Panc1 (cell line): ENCODE measurements at regions not wholly inside any gene's neighbourhood (a gene's known extent, or its start where the extent isn't known, plus 50 kb on each side); places are given as distances from the start of the nearest gene placed in this dataset.

ENCODE experiments used
- ATAC-seq: fragments of 200-7000 bp; cut with Tn5 transposase; 2 replicates; pipeline ENCODE4 v1.9.1; 2020; ENCODE audit warnings: mild to moderate bottlenecking, moderate library complexity
- BruUV-seq: library from RNA; stranded (reverse); fragments of 400-500 nt; replicated peaks from 2 replicates; lab custom pipeline; 2021; lab: Mats Ljungman, UMichigan
- CTCF ChIA-PET: fragments of 300-600 bp; sonication (Branson Sonifier 250); formaldehyde crosslinking; loops from one replicate; lab custom pipeline; 2022; ENCODE audit warnings: antibody characterized with exemption; lab: Charles Lee
- POLR2A ChIA-PET: fragments of 300-600 bp; sonication (Branson Sonifier 250); formaldehyde crosslinking; loops from one replicate; lab custom pipeline; 2022; ENCODE audit warnings: antibody characterized with exemption; lab: Charles Lee
- DNase-seq: peaks from one replicate; pipeline ENCODE4 v3.0.0-alpha.2; 2010; ENCODE audit warnings: low read depth, low spot score
- H3K27ac ChIP-seq: 2 replicates; pipeline ENCODE4 v1.5.1; 2011; ENCODE audit warnings: mild to moderate bottlenecking, low read length, inconsistent platforms
- H3K27me3 ChIP-seq: fragments of 200-500 bp; sonication (Bioruptor generic); 2 replicates; pipeline ENCODE4 v1.6.0; 2014; ENCODE audit warnings: low read length, inconsistent platforms; ENCODE audit not compliant: control insufficient read depth, insufficient read depth
- H3K36me3 ChIP-seq: fragments of 200-500 bp; sonication (Bioruptor generic); 2 replicates; pipeline ENCODE4 v1.5.1; 2014; ENCODE audit warnings: inconsistent platforms, mild to moderate bottlenecking, low read length, moderate library complexity; ENCODE audit not compliant: control insufficient read depth, insufficient read depth
- H3K4me1 ChIP-seq: 2 replicates; pipeline ENCODE4 v1.5.1; 2011; ENCODE audit warnings: inconsistent platforms, mild to moderate bottlenecking, low read length, moderate library complexity; ENCODE audit not compliant: control insufficient read depth, insufficient read depth
- H3K4me3 ChIP-seq, 2 experiments: 2 replicates each; pipeline ENCODE4 v1.5.1; 2011 to 2012; ENCODE audit warnings: low read depth in 2 of 2, low read length in 2 of 2, mild to moderate bottlenecking in 2 of 2, inconsistent platforms in 1 of 2, moderate library complexity in 1 of 2
- H3K9me3 ChIP-seq: fragments of 200-500 bp; sonication (Bioruptor generic); 2 replicates; pipeline ENCODE4 v1.5.1; 2014; ENCODE audit warnings: low read depth, mild to moderate bottlenecking, inconsistent platforms, low read length, moderate library complexity; ENCODE audit not compliant: control insufficient read depth, insufficient read depth
- POLR2AphosphoS5 ChIP-seq: IDR thresholded peaks from 2 replicates; pipeline ENCODE4 v1.6.1; 2012; ENCODE audit warnings: mild to moderate bottlenecking, low read depth, low read length, moderate library complexity
- REST ChIP-seq, 2 experiments: IDR thresholded peaks; 2 replicates each; pipeline ENCODE4 v1.6.1; 2011 to 2012; ENCODE audit warnings: low read depth in 2 of 2, control low read depth in 1 of 2, low read length in 1 of 2, mild to moderate bottlenecking in 1 of 2, moderate library complexity in 1 of 2; ENCODE audit not compliant: insufficient read depth in 1 of 2
- SIN3A ChIP-seq: IDR thresholded peaks from 2 replicates; pipeline ENCODE4 v1.6.1; 2012; ENCODE audit warnings: low read depth, mild to moderate bottlenecking, low read length, moderate library complexity, borderline replicate concordance; ENCODE audit not compliant: insufficient read depth
- TCF7L2 ChIP-seq: IDR thresholded peaks from 2 replicates; pipeline ENCODE4 v1.6.1; 2011; ENCODE audit warnings: mild to moderate bottlenecking, low read depth, low read length, inconsistent platforms
- in situ Hi-C: cut with HindIII; loops from 2 replicates; pipeline ENCODE4 v1.10.0; 2016; ENCODE audit warnings: low sequenced_read_pairs, low pct_unique_long_range_greater_than_20kb
- intact Hi-C: fragments of 100-400 bp; cut with micrococcal nuclease; formaldehyde crosslinking; loops from one replicate; pipeline ENCODE4 v1.10.0; 2022; ENCODE audit not compliant: unreplicated experiment
- TF ChIP-seq, protein P1 (sequence below): fragments of 450-650 bp; IDR thresholded peaks from 2 replicates; pipeline ENCODE4 v1.5.1; 2017; ENCODE audit warnings: mild to moderate bottlenecking

GRCh38 chr7:114099337-114099736, 180.5 kb upstream of the PPP1R3A start:
- Histone ChIP-seq H3K27me3 (no peaks in the 10 kb centered on the region), H3K4me3 (no peak overlapping the region), H3K27ac (no peak overlapping the region), H3K9me3 (no peaks in the 10 kb centered on the region), H3K4me1 (no peaks in the 10 kb centered on the region), H3K36me3 (no peaks in the 10 kb centered on the region)
- no TSS peak for BruUV-seq
- no peak for TF ChIP-seq POLR2AphosphoS5
- TF ChIP-seq, protein P1, sequence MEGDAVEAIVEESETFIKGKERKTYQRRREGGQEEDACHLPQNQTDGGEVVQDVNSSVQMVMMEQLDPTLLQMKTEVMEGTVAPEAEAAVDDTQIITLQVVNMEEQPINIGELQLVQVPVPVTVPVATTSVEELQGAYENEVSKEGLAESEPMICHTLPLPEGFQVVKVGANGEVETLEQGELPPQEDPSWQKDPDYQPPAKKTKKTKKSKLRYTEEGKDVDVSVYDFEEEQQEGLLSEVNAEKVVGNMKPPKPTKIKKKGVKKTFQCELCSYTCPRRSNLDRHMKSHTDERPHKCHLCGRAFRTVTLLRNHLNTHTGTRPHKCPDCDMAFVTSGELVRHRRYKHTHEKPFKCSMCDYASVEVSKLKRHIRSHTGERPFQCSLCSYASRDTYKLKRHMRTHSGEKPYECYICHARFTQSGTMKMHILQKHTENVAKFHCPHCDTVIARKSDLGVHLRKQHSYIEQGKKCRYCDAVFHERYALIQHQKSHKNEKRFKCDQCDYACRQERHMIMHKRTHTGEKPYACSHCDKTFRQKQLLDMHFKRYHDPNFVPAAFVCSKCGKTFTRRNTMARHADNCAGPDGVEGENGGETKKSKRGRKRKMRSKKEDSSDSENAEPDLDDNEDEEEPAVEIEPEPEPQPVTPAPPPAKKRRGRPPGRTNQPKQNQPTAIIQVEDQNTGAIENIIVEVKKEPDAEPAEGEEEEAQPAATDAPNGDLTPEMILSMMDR, result no peak
- no peak for TF ChIP-seq SIN3A
- TF ChIP-seq REST (IDR thresholded peaks at IDR 0.05; ENCODE audit: insufficient read depth in 1 of 2, low read depth in 2 of 2, low read length in 1 of 2), result no peak
- TF ChIP-seq TCF7L2, result no peak
- intact Hi-C loops (no loop called here), in situ Hi-C loops (no loop called here)
- CTCF ChIA-PET, result no interaction called here
- DNase-seq, result no peak
- POLR2A ChIA-PET, result no interaction called here
- ATAC-seq, result no peak

GRCh38 chr7:114095885-114096284, 177.1 kb upstream of the PPP1R3A start:
- ChIA-PET CTCF (no interaction called here), POLR2A (no interaction called here)
- Histone ChIP-seq H3K9me3 (no peaks in the 10 kb centered on the region), H3K27ac (no peak overlapping the region), H3K4me1 (no peaks in the 10 kb centered on the region), H3K36me3 (no peaks in the 10 kb centered on the region), H3K4me3 (no peak overlapping the region), H3K27me3 (no peaks in the 10 kb centered on the region; the same call in 1 of the 2 replicates)
- ATAC-seq (no peak), DNase-seq (no peak)
- in situ Hi-C loops (no loop called here), intact Hi-C loops (no loop called here)
- no peak for TF ChIP-seq TCF7L2
- no peak for TF ChIP-seq POLR2AphosphoS5
- no peak for TF ChIP-seq REST (IDR thresholded peaks at IDR 0.05; ENCODE audit: insufficient read depth in 1 of 2, low read depth in 2 of 2, low read length in 1 of 2)
- TF ChIP-seq, protein P1, result no peak
- no peak for TF ChIP-seq SIN3A
- no TSS peak for BruUV-seq
